ENCODE measurements at regions not wholly inside any gene's neighbourhood (a gene's known extent, or its start where the extent isn't known, plus 50 kb on each side); places are given as distances from the start of the nearest gene placed in this dataset.

DNA sequence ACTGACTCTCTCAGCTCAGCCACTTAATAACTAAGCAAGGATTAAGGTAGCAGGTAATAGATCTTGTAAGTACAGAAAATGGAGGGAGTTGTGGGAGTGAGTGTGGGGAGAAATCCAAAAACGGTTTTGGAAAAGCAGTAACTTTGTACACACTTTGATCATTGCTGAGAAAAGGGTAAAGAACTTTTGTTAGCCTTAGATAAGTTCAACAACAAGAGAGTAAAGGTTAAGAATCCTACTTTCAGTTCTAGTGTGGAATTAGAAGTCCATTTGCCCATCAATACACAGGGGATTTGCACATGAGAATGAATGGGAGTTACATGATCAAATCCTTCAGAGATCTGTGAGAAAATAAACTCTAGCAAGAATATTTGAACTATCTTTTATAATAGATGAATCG is 528.7 kb downstream of the SOX2 start:
- TF ChIP-seq CTCF (IDR thresholded peaks at IDR 0.05; ENCODE audit: borderline replicate concordance, control extremely low read depth, extremely low read depth, insufficient read depth, missing control alignments) = no peak
- in situ Hi-C loops (cut with MboI; ENCODE audit: low sequenced_read_pairs, unreplicated experiment) = no loop called here
- no peak for DNase-seq (ENCODE audit: low spot score)

GRCh38 chr3:182241196-182241765 is 529.6 kb downstream of the SOX2 start:
- no peak for TF ChIP-seq CTCF (IDR thresholded peaks at IDR 0.05; ENCODE audit: borderline replicate concordance, control extremely low read depth, extremely low read depth, insufficient read depth, missing control alignments)
- no peak for DNase-seq (ENCODE audit: low spot score)
- in situ Hi-C loops (cut with MboI; ENCODE audit: low sequenced_read_pairs, unreplicated experiment) = no loop called here

DNA sequence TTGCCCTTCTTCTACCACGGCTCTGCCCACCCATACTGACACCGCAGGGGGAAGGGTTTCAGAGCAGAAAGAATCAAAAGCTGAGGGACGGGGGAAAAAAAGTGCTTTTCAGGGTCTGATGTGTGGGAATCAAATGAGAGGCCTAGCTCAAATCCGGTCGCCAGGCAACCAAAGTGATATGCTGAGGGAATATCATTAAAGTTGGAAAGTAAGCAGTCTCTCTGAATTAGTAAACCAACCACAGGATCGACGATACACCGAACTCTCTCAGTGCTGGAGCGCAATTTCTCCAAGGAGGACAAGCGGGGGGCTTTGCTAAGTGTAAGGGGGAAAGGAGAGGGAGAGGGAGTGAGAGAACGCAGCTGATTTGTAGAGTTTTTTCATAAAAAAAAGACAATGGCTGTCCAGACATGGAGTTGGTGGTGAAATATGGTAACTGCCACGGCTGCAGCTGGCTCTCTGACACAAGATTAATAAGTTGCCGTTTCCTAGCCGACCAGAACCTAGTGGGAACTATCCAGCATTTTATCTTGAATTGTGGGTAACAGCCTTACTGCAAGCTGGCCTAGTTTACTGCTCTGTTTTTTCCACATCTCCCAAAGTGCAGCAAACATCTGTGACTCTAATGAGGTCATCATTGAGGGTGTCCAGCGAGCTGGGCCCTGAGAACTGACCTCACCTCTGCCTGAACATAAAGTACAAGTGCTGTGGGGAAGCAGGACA is 530.2 kb downstream of the SOX2 start:
- no peak for TF ChIP-seq CTCF (IDR thresholded peaks at IDR 0.05; ENCODE audit: borderline replicate concordance, control extremely low read depth, extremely low read depth, insufficient read depth, missing control alignments)
- in situ Hi-C loops (cut with MboI; ENCODE audit: low sequenced_read_pairs, unreplicated experiment) = no loop called here
- no peak for DNase-seq (ENCODE audit: low spot score)

DNA sequence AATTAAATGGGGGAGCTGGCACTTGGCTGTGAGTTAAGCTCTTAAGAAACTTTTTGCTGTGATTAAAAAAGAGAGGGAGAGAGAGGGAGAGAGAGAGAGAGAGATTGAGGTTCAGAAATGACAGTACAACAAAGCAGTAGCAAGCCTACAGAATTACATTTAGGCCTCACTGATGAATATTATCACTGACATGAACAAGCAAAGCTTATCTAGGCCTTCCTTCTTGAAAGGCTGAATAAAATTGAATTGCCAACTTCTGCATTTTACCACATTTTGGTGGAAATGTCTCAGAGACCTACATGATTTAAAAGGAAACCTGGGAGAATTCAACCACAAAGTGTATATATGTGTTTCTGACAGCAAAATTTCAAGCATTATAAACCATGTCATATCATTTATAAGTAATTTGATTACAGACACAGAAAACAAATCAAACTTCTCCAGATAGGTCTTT is 530.8 kb downstream of the SOX2 start:
- in situ Hi-C loops (cut with MboI; ENCODE audit: low sequenced_read_pairs, unreplicated experiment) = no loop called here
- TF ChIP-seq CTCF (IDR thresholded peaks at IDR 0.05; ENCODE audit: borderline replicate concordance, control extremely low read depth, extremely low read depth, insufficient read depth, missing control alignments) = no peak
- no peak for DNase-seq (ENCODE audit: low spot score)

DNA sequence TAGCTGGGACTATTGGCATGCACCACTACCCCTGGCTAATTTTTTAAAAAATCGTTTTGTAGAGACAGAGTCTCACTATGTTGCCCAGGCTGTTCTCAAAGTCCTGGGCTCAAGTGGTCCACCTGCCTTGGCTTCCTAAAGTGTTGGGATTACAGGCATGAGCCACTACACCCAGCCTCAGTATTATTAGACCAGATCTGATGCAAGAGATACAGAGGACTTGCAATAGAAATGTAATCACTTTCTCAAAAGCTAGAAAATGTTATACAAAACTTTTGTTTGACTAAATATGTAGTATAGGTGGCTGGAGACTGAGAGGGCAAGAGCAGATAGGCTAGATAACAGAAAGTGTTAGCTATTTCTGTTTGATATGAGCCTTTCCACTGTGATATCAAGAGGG is 531.9 kb downstream of the SOX2 start:
- in situ Hi-C loops (cut with MboI; ENCODE audit: low sequenced_read_pairs, unreplicated experiment) = no loop called here
- DNase-seq (ENCODE audit: low spot score) = no peak

More for the DNA sequence above, 531.9 kb downstream of the SOX2 start:
- no peak for TF ChIP-seq CTCF (IDR thresholded peaks at IDR 0.05; ENCODE audit: borderline replicate concordance, control extremely low read depth, extremely low read depth, insufficient read depth, missing control alignments)
